ENCODE measurements at regions not wholly inside any gene's neighbourhood (a gene's known extent, or its start where the extent isn't known, plus 50 kb on each side); places are given as distances from the start of the nearest gene placed in this dataset.

GRCh38 chr3:87361271-87361670, 84.9 kb upstream of the POU1F1 start:
- TF ChIP-seq POLR2A (IDR thresholded peaks at IDR 0.05) = no peak
- TF ChIP-seq, protein P1, sequence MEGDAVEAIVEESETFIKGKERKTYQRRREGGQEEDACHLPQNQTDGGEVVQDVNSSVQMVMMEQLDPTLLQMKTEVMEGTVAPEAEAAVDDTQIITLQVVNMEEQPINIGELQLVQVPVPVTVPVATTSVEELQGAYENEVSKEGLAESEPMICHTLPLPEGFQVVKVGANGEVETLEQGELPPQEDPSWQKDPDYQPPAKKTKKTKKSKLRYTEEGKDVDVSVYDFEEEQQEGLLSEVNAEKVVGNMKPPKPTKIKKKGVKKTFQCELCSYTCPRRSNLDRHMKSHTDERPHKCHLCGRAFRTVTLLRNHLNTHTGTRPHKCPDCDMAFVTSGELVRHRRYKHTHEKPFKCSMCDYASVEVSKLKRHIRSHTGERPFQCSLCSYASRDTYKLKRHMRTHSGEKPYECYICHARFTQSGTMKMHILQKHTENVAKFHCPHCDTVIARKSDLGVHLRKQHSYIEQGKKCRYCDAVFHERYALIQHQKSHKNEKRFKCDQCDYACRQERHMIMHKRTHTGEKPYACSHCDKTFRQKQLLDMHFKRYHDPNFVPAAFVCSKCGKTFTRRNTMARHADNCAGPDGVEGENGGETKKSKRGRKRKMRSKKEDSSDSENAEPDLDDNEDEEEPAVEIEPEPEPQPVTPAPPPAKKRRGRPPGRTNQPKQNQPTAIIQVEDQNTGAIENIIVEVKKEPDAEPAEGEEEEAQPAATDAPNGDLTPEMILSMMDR (IDR thresholded peaks at IDR 0.05 in 4 of 5, conservative IDR thresholded peaks at IDR 0.05 in 1 of 5) = no peak

All from gastrocnemius medialis (tissue), 4 donors.